ELR (cell line): ENCODE measurements at regions not wholly inside any gene's neighbourhood (a gene's known extent, or its start where the extent isn't known, plus 50 kb on each side); places are given as distances from the start of the nearest gene placed in this dataset.

ENCODE experiments used
- DNase-seq: peaks from one replicate; pipeline ENCODE4 v3.0.0-alpha.2; 2015; ENCODE audit warnings: low read depth

DNA sequence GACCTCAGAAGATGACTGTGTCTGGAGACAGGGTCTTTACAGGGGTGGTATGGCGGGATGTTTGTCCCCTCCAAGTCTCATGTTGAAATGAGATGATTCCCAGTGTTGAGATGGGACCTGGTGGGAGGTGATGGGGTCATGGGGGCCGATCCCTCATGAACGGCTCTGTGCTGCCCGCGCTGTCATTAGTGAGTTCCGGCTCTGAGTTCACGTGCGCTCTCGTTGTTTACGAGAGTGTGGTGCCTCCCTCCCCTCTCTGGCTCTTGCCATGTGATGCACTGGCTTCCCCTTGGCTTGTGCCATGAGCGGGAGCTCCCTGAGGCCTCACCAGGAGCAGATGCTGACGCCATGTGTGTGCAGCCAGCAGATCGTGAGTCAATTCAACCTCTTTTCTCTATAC lies 830.8 kb downstream of the TBC1D22A start:
- DNase-seq: no peak

DNA sequence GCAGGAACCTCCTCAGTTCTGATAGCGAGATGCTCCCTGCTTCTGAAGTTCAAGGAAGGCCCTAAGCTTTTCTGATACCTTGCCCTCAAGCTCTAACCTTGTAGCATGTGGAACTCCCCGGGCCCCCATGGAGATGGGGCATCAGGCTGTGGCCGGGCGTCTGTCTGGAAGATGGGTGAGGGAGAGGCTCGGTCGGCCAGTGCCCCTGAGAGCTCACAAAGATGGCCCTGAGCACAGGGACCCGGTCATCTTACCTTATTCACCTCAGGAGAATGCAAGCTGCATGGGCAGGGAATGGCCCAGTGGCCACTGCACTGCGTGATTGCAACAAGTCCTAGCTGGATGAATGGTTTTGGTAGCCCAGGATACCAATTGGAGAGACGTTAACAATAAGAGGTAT lies 830.3 kb downstream of the TBC1D22A start:
- no peak for DNase-seq

- DNase-seq: no peak
Observed at GRCh38 chr22:47591709-47592108, 829.3 kb downstream of the TBC1D22A start.

DNA sequence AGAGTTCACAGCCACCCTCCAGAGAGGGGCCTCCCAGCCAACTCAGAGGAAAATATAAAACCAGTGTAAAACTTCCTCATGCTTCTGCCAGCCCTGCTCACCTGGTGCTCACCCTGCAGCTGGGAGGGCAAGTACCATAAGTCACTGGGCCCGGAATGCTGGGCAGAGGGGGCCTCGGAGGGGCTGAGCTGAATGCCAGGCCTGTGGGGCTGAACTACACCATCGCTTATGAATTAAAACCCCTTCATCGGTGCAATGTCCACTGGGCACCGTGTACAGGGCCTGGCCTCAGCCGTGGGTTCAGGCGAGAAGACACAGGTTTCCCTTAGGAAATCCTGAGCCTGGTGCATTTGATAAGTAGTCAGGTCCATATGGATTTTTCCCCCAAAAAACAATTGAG lies 828.6 kb downstream of the TBC1D22A start:
- DNase-seq: no peak

GRCh38 chr22:47589271-47590250 lies 827.1 kb downstream of the TBC1D22A start:
- DNase-seq: no peak

DNA sequence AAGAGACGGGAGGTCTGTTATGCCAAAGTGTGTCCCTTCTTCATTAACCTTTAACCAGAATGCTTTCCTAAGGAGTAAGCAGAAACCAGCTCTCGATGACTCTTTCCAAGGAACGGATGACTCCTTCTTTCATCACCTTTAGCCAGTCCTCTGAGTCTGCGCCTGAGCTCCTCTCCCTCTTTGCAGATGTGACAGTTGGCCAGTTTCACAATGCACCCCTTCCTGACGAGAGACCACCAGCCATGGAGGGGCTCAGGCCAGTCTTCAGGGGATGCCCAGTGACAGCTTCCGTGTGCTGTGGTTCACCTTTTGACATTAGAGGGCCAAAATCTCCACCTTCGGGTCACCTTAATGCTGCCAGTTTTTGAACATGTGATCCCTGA lies 826.1 kb downstream of the TBC1D22A start:
- no peak for DNase-seq

GRCh38 chr22:47587861-47588577 lies 825.6 kb downstream of the TBC1D22A start:
- DNase-seq: no peak

GRCh38 chr22:47587361-47587760 lies 824.9 kb downstream of the TBC1D22A start:
- DNase-seq: no peak

- DNase-seq: no peak
Observed at GRCh38 chr22:47586946-47587345, 824.5 kb downstream of the TBC1D22A start.

DNA sequence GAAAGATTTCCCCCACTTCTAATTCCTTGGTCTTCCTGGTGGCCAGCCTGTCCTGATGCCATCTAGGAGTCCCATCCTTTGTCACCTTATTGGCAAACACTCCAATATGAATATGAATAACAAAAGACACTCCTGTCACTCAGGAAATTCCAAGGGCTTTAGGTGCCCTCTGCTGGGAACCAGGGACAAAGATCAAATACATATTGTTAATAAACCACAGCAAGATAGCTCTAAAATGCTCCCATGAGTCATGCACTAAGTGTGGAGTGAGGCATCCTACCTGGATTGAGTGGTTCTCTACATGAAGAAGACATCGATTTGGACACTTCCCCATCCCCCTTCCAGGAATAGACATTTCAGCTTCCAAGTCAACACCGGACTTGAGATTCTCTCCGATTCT lies 823.6 kb downstream of the TBC1D22A start:
- no peak for DNase-seq

- no peak for DNase-seq
Observed at GRCh38 chr22:47583959-47584562, 821.6 kb downstream of the TBC1D22A start.

DNA sequence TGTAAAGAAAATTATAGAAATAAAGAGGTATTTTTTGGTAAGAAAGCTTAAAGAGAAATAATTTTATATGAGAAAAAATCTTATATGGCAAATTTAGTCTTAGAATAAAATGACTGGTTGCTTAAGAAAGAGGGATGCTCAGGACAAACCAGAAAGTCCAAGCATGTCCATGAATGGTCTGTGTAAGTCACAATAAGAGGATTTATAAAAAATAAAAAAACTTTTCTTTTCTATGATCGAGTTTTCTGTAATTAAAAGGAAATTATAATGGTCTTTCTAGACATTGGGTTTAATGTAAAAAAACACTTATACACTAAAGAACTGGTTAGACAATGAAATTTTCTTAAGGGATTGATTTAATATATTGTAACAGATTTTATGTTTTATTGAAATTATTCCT lies 819.6 kb downstream of the TBC1D22A start:
- no peak for DNase-seq

DNA sequence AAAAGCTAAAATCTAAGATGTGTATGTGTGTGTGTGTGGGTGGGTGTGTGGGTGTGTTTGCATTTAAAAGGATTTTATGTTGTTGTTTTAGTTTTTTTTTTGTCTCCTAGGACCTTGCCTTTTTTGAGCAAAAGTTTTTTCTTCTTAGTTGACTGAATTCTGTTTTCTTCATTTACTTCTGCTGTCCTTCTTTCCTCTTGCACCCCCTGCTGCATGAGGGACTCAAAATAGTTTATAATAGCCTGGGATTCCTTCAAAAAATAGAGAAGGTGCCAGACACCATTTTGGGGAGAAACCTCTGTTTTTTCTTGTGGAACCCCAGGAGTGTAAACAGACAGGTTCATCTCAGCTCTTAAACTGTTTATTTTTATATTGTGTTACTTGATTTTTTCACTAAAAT lies 817.7 kb downstream of the TBC1D22A start:
- no peak for DNase-seq

DNA sequence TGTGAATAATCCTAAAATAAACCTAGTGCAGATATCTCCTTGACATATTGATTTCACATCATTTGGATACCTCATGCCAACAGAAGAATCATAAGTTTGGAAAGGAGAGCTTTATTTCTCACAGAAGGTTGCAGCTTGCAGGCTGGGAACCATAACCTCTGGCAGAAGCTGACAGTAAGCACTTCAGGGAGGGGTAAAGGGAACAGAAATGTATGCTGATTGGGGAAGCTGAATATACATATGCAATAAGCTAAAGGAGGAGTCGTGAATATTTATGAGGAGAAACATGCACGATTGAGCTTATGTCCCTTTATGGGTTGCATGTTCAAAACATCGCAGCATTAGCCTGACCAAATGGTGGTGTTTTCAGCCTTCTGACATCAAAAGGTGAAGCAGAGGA lies 814.5 kb downstream of the TBC1D22A start:
- DNase-seq: no peak

GRCh38 chr22:47575291-47575690 lies 812.8 kb downstream of the TBC1D22A start:
- DNase-seq: no peak

DNA sequence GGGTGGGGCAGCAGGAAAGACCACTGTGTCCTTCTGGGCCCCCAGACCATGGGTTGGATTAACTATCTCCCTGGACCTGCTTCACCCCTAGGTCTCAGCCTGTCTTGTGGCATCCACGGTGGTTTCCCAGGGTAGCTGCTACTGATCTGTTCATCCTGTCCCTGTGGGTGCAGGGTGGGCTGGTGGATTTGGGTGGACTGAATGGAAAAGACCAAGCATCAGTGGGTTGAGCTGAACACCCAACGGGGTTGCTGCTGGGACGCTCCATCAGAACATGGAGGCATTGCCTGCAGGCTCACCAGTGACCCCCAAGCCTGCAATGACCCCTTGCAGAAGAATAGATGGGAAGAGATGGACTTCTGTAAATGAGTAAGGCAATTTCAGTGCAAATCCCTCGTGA lies 812.1 kb downstream of the TBC1D22A start:
- no peak for DNase-seq

GRCh38 chr22:47573141-47573540 lies 810.7 kb downstream of the TBC1D22A start:
- no peak for DNase-seq

DNA sequence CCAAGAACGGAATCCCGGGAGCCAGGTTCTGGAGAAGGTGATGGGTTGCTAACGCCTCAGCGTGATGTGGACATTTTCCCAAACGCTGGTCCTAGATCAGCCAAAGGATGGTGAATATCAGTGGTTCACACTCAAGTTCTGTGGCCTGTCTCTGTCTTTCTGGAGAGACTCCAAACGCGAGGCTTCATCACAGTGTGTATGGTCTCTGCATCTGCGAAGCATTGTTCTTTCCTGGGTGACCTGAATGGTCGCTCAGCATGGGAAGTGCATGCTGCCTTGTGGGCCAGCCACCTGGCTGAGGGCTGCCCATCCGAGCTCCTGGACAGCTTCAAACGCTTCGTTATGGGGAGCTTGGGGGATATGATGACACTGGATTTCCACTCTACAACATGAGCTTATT lies 810.0 kb downstream of the TBC1D22A start:
- no peak for DNase-seq

DNA sequence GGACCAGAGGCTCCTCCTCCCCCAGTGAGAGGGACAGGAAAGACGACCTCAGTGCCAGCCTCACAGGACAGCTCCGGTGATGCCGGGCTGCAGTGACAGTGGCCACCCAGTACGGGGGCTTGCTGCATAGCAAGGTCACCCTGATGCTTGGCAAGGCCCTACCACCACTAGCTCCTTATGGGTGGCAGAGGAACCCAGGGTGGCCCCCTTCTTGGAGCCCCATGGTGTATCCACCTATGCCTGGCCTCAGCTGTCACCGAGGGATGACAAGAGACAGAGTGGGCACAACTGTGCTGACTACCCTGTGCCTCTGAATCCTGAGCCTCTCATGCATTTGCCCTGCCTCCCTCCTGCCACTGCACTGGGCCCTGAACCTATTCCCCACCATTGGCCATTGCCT lies 809.2 kb downstream of the TBC1D22A start:
- DNase-seq: no peak

GRCh38 chr22:47570851-47571250 lies 808.4 kb downstream of the TBC1D22A start:
- no peak for DNase-seq

GRCh38 chr22:47570300-47570685 lies 807.8 kb downstream of the TBC1D22A start:
- no peak for DNase-seq

GRCh38 chr22:47569389-47570299 lies 807.2 kb downstream of the TBC1D22A start:
- no peak for DNase-seq
